H9 (cell line): ENCODE measurements at regions not wholly inside any gene's neighbourhood (a gene's known extent, or its start where the extent isn't known, plus 50 kb on each side); places are given as distances from the start of the nearest gene placed in this dataset.

ENCODE experiments used
- DNase-seq: peaks from one replicate; pipeline ENCODE4 v3.0.0-alpha.2; 2017
- H2AFZ ChIP-seq: one replicate; pipeline ENCODE4 v1.6.1; 2013; ENCODE audit warnings: mild to moderate bottlenecking, low read length, control low read depth, moderate library complexity
- H2AK5ac ChIP-seq: 2 replicates; pipeline ENCODE4 v1.6.1; 2013; ENCODE audit warnings: low read length, control low read depth, mixed read lengths; ENCODE audit not compliant: insufficient read length
- H2BK120ac ChIP-seq: one replicate; pipeline ENCODE4 v1.6.1; 2013; ENCODE audit warnings: low read depth, mild to moderate bottlenecking, low read length, control low read depth, inconsistent platforms; ENCODE audit not compliant: poor library complexity, severe bottlenecking
- H2BK12ac ChIP-seq: 2 replicates; pipeline ENCODE4 v1.6.1; 2013; ENCODE audit warnings: low read length, control low read depth, mixed read lengths, low read depth; ENCODE audit not compliant: insufficient read length
- H2BK15ac ChIP-seq: 2 replicates; pipeline ENCODE4 v1.6.1; 2013; ENCODE audit warnings: low read depth, low read length, control low read depth
- H2BK20ac ChIP-seq: one replicate; pipeline ENCODE4 v1.6.1; 2013; ENCODE audit warnings: low read depth, mild to moderate bottlenecking, low read length, control low read depth, inconsistent platforms; ENCODE audit not compliant: poor library complexity, severe bottlenecking
- H2BK5ac ChIP-seq: 2 replicates; pipeline ENCODE4 v1.6.1; 2013; ENCODE audit warnings: low read length, control low read depth, mixed read lengths; ENCODE audit not compliant: insufficient read length
- H3K14ac ChIP-seq: 2 replicates; pipeline ENCODE4 v1.6.1; 2013; ENCODE audit warnings: low read length, control low read depth; ENCODE audit not compliant: insufficient read depth
- H3K18ac ChIP-seq: 2 replicates; pipeline ENCODE4 v1.6.1; 2013; ENCODE audit warnings: low read depth, mild to moderate bottlenecking, mixed read lengths, low read length, control low read depth; ENCODE audit not compliant: insufficient read length
- H3K23ac ChIP-seq: 2 replicates; pipeline ENCODE4 v1.6.1; 2013; ENCODE audit warnings: low read length, control low read depth, mixed read lengths, low read depth; ENCODE audit not compliant: insufficient read length
- H3K23me2 ChIP-seq: 2 replicates; pipeline ENCODE4 v1.6.1; 2013; ENCODE audit warnings: low read depth, mild to moderate bottlenecking, mixed read lengths, low read length, control low read depth; ENCODE audit not compliant: insufficient read length, poor library complexity, severe bottlenecking
- H3K27ac ChIP-seq: 2 replicates; pipeline ENCODE4 v1.5.1; 2013; ENCODE audit warnings: low read length, control low read depth, mixed read lengths, low read depth; ENCODE audit not compliant: insufficient read length
- H3K27me3 ChIP-seq: 2 replicates; pipeline ENCODE4 v1.6.1; 2013; ENCODE audit warnings: low read length, control low read depth, inconsistent platforms; ENCODE audit not compliant: insufficient read depth
- H3K4ac ChIP-seq: 2 replicates; pipeline ENCODE4 v1.6.1; 2013; ENCODE audit warnings: low read depth, mild to moderate bottlenecking, control low read depth, inconsistent platforms, low read length, moderate library complexity
- H3K4me1 ChIP-seq: 2 replicates; pipeline ENCODE4 v1.6.1; 2013; ENCODE audit warnings: low read length, control low read depth, inconsistent platforms; ENCODE audit not compliant: insufficient read depth
- H3K4me2 ChIP-seq: 2 replicates; pipeline ENCODE4 v1.6.1; 2013; ENCODE audit warnings: low read length, control low read depth, mixed read lengths; ENCODE audit not compliant: insufficient read length, insufficient read depth
- H3K56ac ChIP-seq: 2 replicates; pipeline ENCODE4 v1.6.1; 2013; ENCODE audit warnings: low read depth, mild to moderate bottlenecking, mixed read lengths, low read length, control low read depth; ENCODE audit not compliant: insufficient read length
- H3K79me1 ChIP-seq: 2 replicates; pipeline ENCODE4 v1.6.1; 2013; ENCODE audit warnings: low read depth, mild to moderate bottlenecking, moderate library complexity, low read length, control low read depth, inconsistent platforms; ENCODE audit not compliant: insufficient read depth, poor library complexity, severe bottlenecking
- H3K79me2 ChIP-seq: 2 replicates; pipeline ENCODE4 v1.6.1; 2013; ENCODE audit warnings: low read length, control low read depth, inconsistent platforms; ENCODE audit not compliant: insufficient read depth
- H3K9ac ChIP-seq: 2 replicates; pipeline ENCODE4 v1.6.1; 2013; ENCODE audit warnings: low read length, control low read depth, mixed read lengths; ENCODE audit not compliant: insufficient read length; ENCODE audit errors: extremely low read depth
- H3K9me3 ChIP-seq: one replicate; pipeline ENCODE4 v1.6.1; 2013; ENCODE audit warnings: low read depth, low read length, inconsistent platforms; ENCODE audit not compliant: control insufficient read depth
- H3T11ph ChIP-seq: one replicate; pipeline ENCODE4 v1.6.1; 2013; ENCODE audit warnings: mild to moderate bottlenecking, low read length, control low read depth, inconsistent platforms
- H4K20me1 ChIP-seq: one replicate; pipeline ENCODE4 v1.6.1; 2013; ENCODE audit not compliant: control insufficient read depth, insufficient read length, insufficient read depth
- H4K5ac ChIP-seq: 2 replicates; pipeline ENCODE4 v1.6.1; 2013; ENCODE audit warnings: low read depth, mild to moderate bottlenecking, mixed read lengths, low read length, control low read depth; ENCODE audit not compliant: insufficient read length
- H4K8ac ChIP-seq: replicated peaks from 2 replicates; pipeline ENCODE4 v1.6.1; 2013; ENCODE audit warnings: low read length, control low read depth, mixed read lengths, low read depth; ENCODE audit not compliant: insufficient read length
- H4K91ac ChIP-seq: 2 replicates; pipeline ENCODE4 v1.6.1; 2013; ENCODE audit warnings: low read depth, mild to moderate bottlenecking, moderate library complexity, mixed read lengths, low read length, control low read depth; ENCODE audit not compliant: insufficient read length
- H3K27ac Mint-ChIP-seq, 3 experiments: 2 replicates in 2 of 3; 3 replicates in 1 of 3; pipeline ENCODE4 v1.8.0; 2020 to 2021; ENCODE audit warnings: mixed read lengths in 3 of 3, mild to moderate bottlenecking in 1 of 3, moderate library complexity in 1 of 3
- H3K27me3 Mint-ChIP-seq: 2 replicates; pipeline ENCODE4 v1.8.0; 2021; ENCODE audit warnings: low read depth, mild to moderate bottlenecking, moderate library complexity, mixed read lengths
- H3K36me3 Mint-ChIP-seq, 3 experiments: 2 replicates in 2 of 3; 3 replicates in 1 of 3; pipeline ENCODE4 v1.8.0; 2020 to 2021; ENCODE audit warnings: low read depth in 3 of 3, mixed read lengths in 3 of 3; ENCODE audit not compliant: insufficient read depth in 1 of 3
- H3K4me1 Mint-ChIP-seq, 2 experiments: 2 replicates each; pipeline ENCODE4 v1.8.0; 2020; ENCODE audit warnings: mixed read lengths in 2 of 2
- H3K4me3 Mint-ChIP-seq, 2 experiments: 2 replicates in 1 of 2; 3 replicates in 1 of 2; pipeline ENCODE4 v1.8.0; 2020 to 2021; ENCODE audit warnings: mild to moderate bottlenecking in 2 of 2, mixed read lengths in 2 of 2, moderate library complexity in 1 of 2
- H3K9me3 Mint-ChIP-seq, 2 experiments: 2 replicates in 1 of 2; 3 replicates in 1 of 2; pipeline ENCODE4 v1.8.0; 2020; ENCODE audit warnings: mild to moderate bottlenecking in 2 of 2, mixed read lengths in 2 of 2, moderate library complexity in 1 of 2
- WGBS: extraction: QIAGEN DNeasy Blood & Tissue Kit; methylation state at CpG from one replicate; pipeline ENCODE4 v1.1.7; 2013; ENCODE audit warnings: missing lambda C conversion rate, low lambda C conversion rate, mixed read lengths; ENCODE audit not compliant: insufficient read length; ENCODE audit errors: extremely low coverage; 5-methylcytosine and 5-hydroxymethylcytosine counted together
- TF ChIP-seq, protein P1 (sequence below): fragments of 200-600 bp; sonication (generic); conservative IDR thresholded peaks from 3 replicates; pipeline ENCODE4 v1.8.0; 2021; ENCODE audit warnings: antibody characterized with exemption, mild to moderate bottlenecking

DNA sequence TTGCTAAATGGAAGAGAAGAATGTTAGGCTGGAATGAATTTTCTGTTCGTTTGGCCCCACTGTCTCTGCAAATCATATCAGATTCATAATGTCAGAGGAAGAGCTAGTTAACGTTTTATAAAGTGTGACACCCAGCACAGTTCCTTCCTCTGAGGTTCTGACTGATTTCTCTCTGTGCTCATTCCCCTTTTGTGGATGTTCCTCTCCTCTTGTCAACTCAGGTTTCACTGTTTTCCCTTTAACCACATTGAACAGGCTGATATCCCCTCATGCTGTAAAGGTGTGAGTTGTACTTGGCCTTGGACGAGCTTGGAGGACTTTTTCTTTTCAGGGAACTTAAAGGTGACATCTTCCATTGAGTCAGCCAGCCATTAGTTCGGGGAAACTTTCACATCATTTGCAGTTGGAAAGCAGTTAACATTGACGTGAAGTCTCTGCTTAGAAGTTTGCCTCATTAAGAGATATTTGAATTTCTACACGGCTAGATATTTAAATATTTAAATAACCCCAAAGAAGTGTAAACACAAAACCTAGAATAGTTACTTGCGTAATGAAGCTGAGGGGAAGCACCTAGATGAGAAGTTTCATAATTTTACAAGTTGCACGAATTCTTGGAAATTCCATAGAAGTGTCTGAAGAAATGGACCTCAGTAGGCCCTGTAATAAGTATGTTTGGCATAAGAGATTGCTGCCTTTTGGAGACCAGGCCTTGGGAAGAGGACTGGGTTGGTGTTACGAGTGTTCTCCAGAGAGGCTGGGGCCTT lies 101.5 kb upstream of the EGR2 start:
- H3K27ac Mint-ChIP-seq, result no peak overlapping the region; a peak in 1 of 7 replicates
- no peaks in the 10 kb centered on the region for H3K36me3 Mint-ChIP-seq
- no CpG with 5 or more reads among the region's 9 CpGs for WGBS
- Histone ChIP-seq H2BK5ac (no peak overlapping the region), H3K9me3 (no peaks in the 10 kb centered on the region), H3T11ph (no peak overlapping the region), H3K56ac (no peak overlapping the region), H4K20me1 (no peaks in the 10 kb centered on the region), H3K23ac (no peak overlapping the region), H3K79me2 (no peaks in the 10 kb centered on the region), H2AFZ (no peak overlapping the region), H2AK5ac (no peak overlapping the region), H4K8ac (no peak overlapping the region), H3K4me2 (no peak overlapping the region), H3K18ac (no peak overlapping the region), H3K27ac (no peak overlapping the region), H2BK12ac (no peak overlapping the region), H2BK15ac (no peak overlapping the region), H4K5ac (no peak overlapping the region), H3K4me1 (no peaks in the 10 kb centered on the region), H3K23me2 (no peaks in the 10 kb centered on the region), H3K9ac (no peak overlapping the region), H2BK120ac (no peak overlapping the region), H2BK20ac (no peak overlapping the region), H3K27me3 (no peaks in the 10 kb centered on the region), H3K79me1 (no peaks in the 10 kb centered on the region), H3K4ac (no peak overlapping the region), H4K91ac (no peak overlapping the region), H3K14ac (no peak overlapping the region)
- H3K4me3 Mint-ChIP-seq, result no peak overlapping the region
- no peaks in the 10 kb centered on the region for H3K27me3 Mint-ChIP-seq
- TF ChIP-seq, protein P1, sequence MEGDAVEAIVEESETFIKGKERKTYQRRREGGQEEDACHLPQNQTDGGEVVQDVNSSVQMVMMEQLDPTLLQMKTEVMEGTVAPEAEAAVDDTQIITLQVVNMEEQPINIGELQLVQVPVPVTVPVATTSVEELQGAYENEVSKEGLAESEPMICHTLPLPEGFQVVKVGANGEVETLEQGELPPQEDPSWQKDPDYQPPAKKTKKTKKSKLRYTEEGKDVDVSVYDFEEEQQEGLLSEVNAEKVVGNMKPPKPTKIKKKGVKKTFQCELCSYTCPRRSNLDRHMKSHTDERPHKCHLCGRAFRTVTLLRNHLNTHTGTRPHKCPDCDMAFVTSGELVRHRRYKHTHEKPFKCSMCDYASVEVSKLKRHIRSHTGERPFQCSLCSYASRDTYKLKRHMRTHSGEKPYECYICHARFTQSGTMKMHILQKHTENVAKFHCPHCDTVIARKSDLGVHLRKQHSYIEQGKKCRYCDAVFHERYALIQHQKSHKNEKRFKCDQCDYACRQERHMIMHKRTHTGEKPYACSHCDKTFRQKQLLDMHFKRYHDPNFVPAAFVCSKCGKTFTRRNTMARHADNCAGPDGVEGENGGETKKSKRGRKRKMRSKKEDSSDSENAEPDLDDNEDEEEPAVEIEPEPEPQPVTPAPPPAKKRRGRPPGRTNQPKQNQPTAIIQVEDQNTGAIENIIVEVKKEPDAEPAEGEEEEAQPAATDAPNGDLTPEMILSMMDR, result no peak
- no peaks in the 10 kb centered on the region for H3K9me3 Mint-ChIP-seq
- no peak for DNase-seq
- H3K4me1 Mint-ChIP-seq, result 0 out of 4 replicates have a peak, but pooled peaks cover 0 to 2% of the 10 kb centered on the region in 2 experiments
